Sigmoid colon (tissue), 4 donors: ENCODE measurements at regions not wholly inside any gene's neighbourhood (a gene's known extent, or its start where the extent isn't known, plus 50 kb on each side); places are given as distances from the start of the nearest gene placed in this dataset.

Source experiments
- CTCF ChIP-seq, 4 experiments: fragments of 450-650 bp in 3 of 4; fragments of 200-600 bp in 1 of 4; IDR thresholded peaks; one replicate each; pipeline ENCODE4 v1.5.1; 2016 to 2019; ENCODE audit warnings: antibody characterized with exemption in 4 of 4, mild to moderate bottlenecking in 3 of 4, moderate library complexity in 2 of 4
- EP300 ChIP-seq, 4 donors: sonication (generic); formaldehyde crosslinking; IDR thresholded peaks; one replicate each; pipeline ENCODE4 v1.6.1; 2017; ENCODE audit warnings: antibody characterized with exemption in 4 of 4

- no peak for TF ChIP-seq CTCF (IDR thresholded peaks at IDR 0.05)
- TF ChIP-seq EP300 (IDR thresholded peaks at IDR 0.05): no peak
Observed at GRCh38 chr5:136722581-136722980, 357.2 kb upstream of the TRPC7 start.
